ENCODE measurements at regions not wholly inside any gene's neighbourhood (a gene's known extent, or its start where the extent isn't known, plus 50 kb on each side); places are given as distances from the start of the nearest gene placed in this dataset.

- no peak for TF ChIP-seq CTCF (IDR thresholded peaks at IDR 0.05)
- TF ChIP-seq POLR2A (IDR thresholded peaks at IDR 0.05), result no peak
- TF ChIP-seq EP300 (IDR thresholded peaks at IDR 0.05), result no peak
- TF ChIP-seq POLR2AphosphoS5 (IDR thresholded peaks at IDR 0.05), result no peak
Observed at GRCh38 chr1:60213253-60213652, 139.7 kb upstream of the C1orf87 start.
